K562 (cell line): ENCODE measurements at regions not wholly inside any gene's neighbourhood (a gene's known extent, or its start where the extent isn't known, plus 50 kb on each side); places are given as distances from the start of the nearest gene placed in this dataset.

Experiments
- ATAC-seq: fragments of 200-7000 bp; cut with Tn5 transposase; 3 replicates; pipeline ENCODE4 v1.9.1; 2020; ENCODE audit warnings: moderate library complexity
- BruUV-seq: library from RNA; stranded (reverse); fragments of 400-500 nt; replicated peaks from 2 replicates; lab custom pipeline; 2021; lab: Mats Ljungman, UMichigan
- CTCF ChIA-PET: fragments of 300-600 bp; formaldehyde crosslinking; extraction: SDS; loops from one replicate; lab custom pipeline; 2021; ENCODE audit warnings: low intra/inter-chr PET ratio; lab: Yijun Ruan, JAX
- POLR2A ChIA-PET: fragments of 300-600, 350-650 bp; sonication (Branson Sonifier 250); formaldehyde crosslinking; extraction: SDS; loops from one replicate; lab custom pipeline; 2021; ENCODE audit warnings: antibody characterized with exemption, inconsistent platforms; lab: Yijun Ruan, JAX
- DNase-seq, 4 experiments: peaks; one replicate each; pipeline versions ENCODE4 v3.0.0 to v3.0.0-alpha.2; 2011 to 2018; ENCODE audit warnings: low spot score in 3 of 4, mixed read lengths in 3 of 4; ENCODE audit errors: extremely low read depth in 1 of 4
- FAIRE-seq: peaks from 2 replicates; lab custom pipeline; 2011; peaks lifted over from hg19 to GRCh38; lab: Jason Lieb, UNC
- H2AFZ ChIP-seq: 2 replicates; pipeline ENCODE4 v1.6.0; 2011; ENCODE audit warnings: low read depth, low read length, control low read depth, inconsistent platforms
- H3K27ac ChIP-seq: fragments of 200-600 bp; 3 replicates; pipeline ENCODE4 v1.8.0; 2011; ENCODE audit warnings: low read depth, mild to moderate bottlenecking, control low read depth, inconsistent platforms, low read length, moderate library complexity, mixed read lengths; ENCODE audit errors: extremely low read depth
- H3K27me3 ChIP-seq, 2 experiments: fragments of 300-600 bp in 1 of 2; 2 replicates in 1 of 2; 3 replicates in 1 of 2; pipeline versions ENCODE4 v1.6.0 to v1.8.0; 2011; ENCODE audit warnings: inconsistent platforms in 2 of 2, low read length in 2 of 2, mild to moderate bottlenecking in 1 of 2, mixed read lengths in 1 of 2, moderate library complexity in 1 of 2; ENCODE audit not compliant: control insufficient read depth in 2 of 2, insufficient read depth in 2 of 2
- H3K36me3 ChIP-seq: fragments of 300-600 bp; 3 replicates; pipeline ENCODE4 v1.8.0; 2011; ENCODE audit warnings: mild to moderate bottlenecking, low read length, inconsistent platforms; ENCODE audit not compliant: control insufficient read depth, insufficient read depth
- H3K4me1 ChIP-seq, 2 experiments: fragments of 200-600 bp in 1 of 2; replicated peaks in 1 of 2; 2 replicates in 1 of 2; 3 replicates in 1 of 2; pipeline versions ENCODE4 v1.5.1 to v1.8.0; 2011; ENCODE audit warnings: inconsistent platforms in 2 of 2, low read length in 2 of 2, mild to moderate bottlenecking in 1 of 2, mixed read lengths in 1 of 2, moderate library complexity in 1 of 2; ENCODE audit not compliant: control insufficient read depth in 2 of 2, insufficient read depth in 2 of 2
- H3K4me2 ChIP-seq: 2 replicates; pipeline ENCODE4 v1.6.1; 2011; ENCODE audit warnings: low read length, control low read depth, inconsistent platforms, mixed read lengths; ENCODE audit not compliant: insufficient read depth
- H3K4me3 ChIP-seq: fragments of 200-600 bp; sonication (generic), shearing (Covaris generic); 2 replicates; pipeline ENCODE4 v1.5.1; 2016; ENCODE audit warnings: control low read depth, inconsistent platforms
- H3K79me2 ChIP-seq: fragments of 200-600 bp; 3 replicates; pipeline ENCODE4 v1.8.0; 2011; ENCODE audit warnings: low read length, inconsistent platforms; ENCODE audit not compliant: control insufficient read depth, insufficient read depth
- H3K9ac ChIP-seq, 2 experiments: 2 replicates each; pipeline versions ENCODE4 v1.6.0 to v1.6.1; 2011; ENCODE audit warnings: low read depth in 2 of 2, low read length in 2 of 2, control low read depth in 1 of 2, inconsistent platforms in 1 of 2, mild to moderate bottlenecking in 1 of 2, mixed read lengths in 1 of 2; ENCODE audit not compliant: insufficient read depth in 1 of 2
- H3K9me1 ChIP-seq: one replicate; pipeline ENCODE4 v1.6.0; 2011; ENCODE audit warnings: inconsistent platforms, mild to moderate bottlenecking, low read length, moderate library complexity; ENCODE audit not compliant: control insufficient read depth, insufficient read depth
- H3K9me3 ChIP-seq: replicated peaks from 2 replicates; pipeline ENCODE4 v1.5.1; 2011; ENCODE audit warnings: low read depth, low read length, inconsistent platforms; ENCODE audit not compliant: control insufficient read depth, insufficient read depth
- H4K20me1 ChIP-seq: replicated peaks from 2 replicates; pipeline ENCODE4 v1.6.1; 2011; ENCODE audit warnings: low read length, inconsistent platforms, mixed read lengths; ENCODE audit not compliant: control insufficient read depth, insufficient read depth
- ARNT ChIP-seq, 2 experiments: fragments of 450-650 bp; IDR thresholded peaks; 2 replicates each; pipeline ENCODE4 v1.6.1; 2016; ENCODE audit warnings: mild to moderate bottlenecking in 1 of 2
- BHLHE40 ChIP-seq: IDR thresholded peaks from 2 replicates; pipeline ENCODE4 v1.6.1; 2011; ENCODE audit warnings: low read length, improper control_type of control experiment
- FOS ChIP-seq: IDR thresholded peaks from 3 replicates; pipeline ENCODE4 v1.6.1; 2011; ENCODE audit not compliant: insufficient read length; ENCODE audit errors: extremely low read depth
- MCM5 ChIP-seq: fragments of 450-650 bp; IDR thresholded peaks from 2 replicates; pipeline ENCODE4 v1.6.1; 2016; ENCODE audit warnings: low read depth
- MEF2D ChIP-seq: conservative IDR thresholded peaks from 2 replicates; pipeline ENCODE4 v1.6.1; 2016; ENCODE audit warnings: low read depth, missing genetic modification characterization, missing compliant biosample characterization
- MITF ChIP-seq: IDR thresholded peaks from 2 replicates; pipeline ENCODE4 v1.6.1; 2014; ENCODE audit warnings: antibody characterized with exemption
- NBN ChIP-seq: fragments of 450-650 bp; IDR thresholded peaks from 2 replicates; pipeline ENCODE4 v1.6.1; 2016; ENCODE audit warnings: low read depth, mild to moderate bottlenecking
- SNRNP70 ChIP-seq: fragments of 200-400 bp; formaldehyde crosslinking; optimal IDR thresholded peaks from 2 replicates; pipeline ENCODE3; 2017; ENCODE audit warnings: low read depth, low read length
- TCF7 ChIP-seq: sonication (generic); IDR thresholded peaks from 2 replicates; pipeline ENCODE4 v1.6.1; 2016; ENCODE audit warnings: antibody characterized with exemption, borderline replicate concordance
- WGBS: fragments of 100-300 bp; shearing (Covaris generic); methylation state at CpG from one replicate; pipeline ENCODE4 v1.1.6; 2016; ENCODE audit warnings: low coverage, mixed read lengths; ENCODE audit not compliant: insufficient coverage; ENCODE audit errors: missing lambda C conversion rate; 5-methylcytosine and 5-hydroxymethylcytosine counted together
- in situ Hi-C: fragments of 300-500 bp; cut with MboI; formaldehyde crosslinking; loops from 4 replicates; pipeline ENCODE4 v1.15.0; 2018; ENCODE audit warnings: inconsistent platforms, mixed read lengths
- intact Hi-C: fragments of 100-400 bp; cut with micrococcal nuclease; formaldehyde crosslinking; loops from 2 replicates; pipeline ENCODE4 v1.14.2; 2022

- FAIRE-seq (no peak), ATAC-seq (no peak), DNase-seq (no peak)
- peaks cover 0 to 6% of the 10 kb centered on the region in 2 experiments; a peak in 1 of 5 replicates for H3K4me1 ChIP-seq
- in situ Hi-C loops, result no loop called here
- 15% methylated on average over 23 of the region's 26 CpGs for WGBS
- H3K36me3 ChIP-seq, result no peaks in the 10 kb centered on the region
- TF ChIP-seq SNRNP70, result no peak
- TF ChIP-seq FOS, result no peak
- TF ChIP-seq MEF2D (tag), result no peak
- TF ChIP-seq BHLHE40, result no peak
- TF ChIP-seq ARNT (IDR thresholded peaks at IDR 0.05), result no peak
- TF ChIP-seq NBN, result no peak
- TF ChIP-seq MCM5, result no peak
- no peak for TF ChIP-seq TCF7
- TF ChIP-seq MITF, result no peak
- H3K9ac ChIP-seq, result no peak overlapping the region; a peak in 1 of 4 replicates
- no peak overlapping the region for H2AFZ ChIP-seq
- ChIA-PET POLR2A (interaction anchor here (1.6 kb wide), 1 partner anchor 9 kb away, joined by 6 read pairs; no protein-coding TSS in a partner anchor), CTCF (no interaction called here)
- H3K79me2 ChIP-seq, result no peaks in the 10 kb centered on the region
- H3K4me2 ChIP-seq, result no peak overlapping the region
- BruUV-seq, result no TSS peak
- H3K27ac ChIP-seq, result no peak overlapping the region
- H3K4me3 ChIP-seq, result no peak overlapping the region
- H4K20me1 ChIP-seq, result no peaks in the 10 kb centered on the region
- no peaks in the 10 kb centered on the region for H3K9me3 ChIP-seq
- intact Hi-C loops, result loop anchor here (10.0 kb wide), 1 partner anchor 125 kb away; no protein-coding TSS in a partner anchor
- H3K9me1 ChIP-seq, result no peaks in the 10 kb centered on the region
- H3K27me3 ChIP-seq, result no peaks in the 10 kb centered on the region
These were observed 101.0 kb upstream of the IRX5 start for GRCh38 chr16:54829691-54830090.
